SHP77 (cell line): ENCODE measurements at regions not wholly inside any gene's neighbourhood (a gene's known extent, or its start where the extent isn't known, plus 50 kb on each side); places are given as distances from the start of the nearest gene placed in this dataset.
"Not testable (repeated sequence)": the region's sequence is repeated elsewhere in the genome, so short reads cannot be mapped to it uniquely, and the experiment has no call there.

Experiments used
- DNase-seq, 2 experiments: peaks; one replicate each; lab custom pipeline; 2025; lab: John Stamatoyannopoulos, UW

- DNase-seq: no peak
Observed at GRCh38 chr19:32038961-32039360, 306.4 kb upstream of the ZNF507 start.

- DNase-seq: no peak
Observed at GRCh38 chr19:32039440-32039839, 306.0 kb upstream of the ZNF507 start.

GRCh38 chr19:32040236-32040635, 305.2 kb upstream of the ZNF507 start:
- no peak for DNase-seq

GRCh38 chr19:32041681-32042292, 303.6 kb upstream of the ZNF507 start:
- DNase-seq: peak in 1 of 2 experiments; percentile 13

GRCh38 chr19:32047788-32048187, 297.6 kb upstream of the ZNF507 start:
- no peak for DNase-seq

DNA sequence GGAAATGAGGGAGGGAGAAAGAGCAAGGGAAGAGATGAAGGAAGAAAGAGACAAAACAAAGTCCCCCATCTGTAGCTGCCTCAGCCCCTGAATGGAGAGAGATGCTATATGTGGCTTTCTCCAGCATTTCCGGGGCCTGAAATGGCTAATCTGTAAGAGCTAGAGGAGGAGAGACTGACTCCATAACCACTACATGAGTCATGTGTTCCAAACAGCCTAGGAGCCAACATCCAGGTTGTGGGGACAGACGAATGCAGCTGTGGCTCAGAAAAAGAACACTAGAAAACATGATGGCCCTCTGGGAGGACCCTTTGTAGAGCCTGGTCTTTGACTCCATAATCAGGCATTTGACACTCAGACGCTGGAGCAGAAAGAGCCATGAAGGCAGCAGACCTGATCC, 292.0 kb upstream of the ZNF507 start:
- no peak for DNase-seq

DNA sequence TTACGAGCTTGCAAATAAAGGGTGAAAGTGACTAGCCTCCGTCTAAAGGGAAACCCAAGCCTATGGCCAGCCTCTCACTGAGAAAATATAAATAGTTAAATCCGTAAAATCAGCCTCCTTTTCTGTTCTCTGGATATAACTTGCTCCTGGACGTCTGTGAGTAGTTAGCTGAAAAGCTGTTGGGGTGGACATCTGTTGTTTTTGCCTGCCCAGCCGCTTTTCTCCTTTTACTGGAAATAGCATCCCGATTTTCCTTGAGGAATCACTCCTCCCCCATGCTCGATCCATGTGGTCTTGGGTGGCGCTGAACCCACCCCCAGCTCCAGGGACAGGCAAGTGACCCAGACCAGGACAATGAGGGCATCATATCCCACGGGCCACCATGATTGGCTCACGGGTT, 291.5 kb upstream of the ZNF507 start:
- DNase-seq: no peak

- no peak for DNase-seq
Observed at GRCh38 chr19:32058131-32058530, 287.3 kb upstream of the ZNF507 start.

- DNase-seq: no peak
Observed at GRCh38 chr19:32061315-32061714, 284.1 kb upstream of the ZNF507 start.

DNA sequence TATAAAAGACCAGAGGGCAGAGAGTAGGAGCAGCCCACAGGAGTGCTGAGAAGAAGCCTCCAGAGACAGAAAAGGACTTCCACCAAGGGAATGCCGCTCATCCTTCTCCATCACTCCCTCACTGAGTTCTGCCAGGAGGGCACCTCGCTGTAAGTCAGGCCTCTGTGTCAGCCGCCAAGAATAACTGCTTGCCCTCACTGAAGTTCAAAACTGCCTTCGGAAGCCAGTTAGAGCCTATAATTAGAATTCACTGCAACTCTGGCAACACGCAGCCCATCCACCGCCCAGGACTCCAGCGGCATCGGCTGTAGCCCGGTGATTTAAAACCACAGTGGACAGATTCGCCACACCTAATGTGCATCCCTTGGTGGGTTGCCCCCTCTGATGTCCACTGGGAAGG, 281.8 kb upstream of the ZNF507 start:
- no peak for DNase-seq

DNA sequence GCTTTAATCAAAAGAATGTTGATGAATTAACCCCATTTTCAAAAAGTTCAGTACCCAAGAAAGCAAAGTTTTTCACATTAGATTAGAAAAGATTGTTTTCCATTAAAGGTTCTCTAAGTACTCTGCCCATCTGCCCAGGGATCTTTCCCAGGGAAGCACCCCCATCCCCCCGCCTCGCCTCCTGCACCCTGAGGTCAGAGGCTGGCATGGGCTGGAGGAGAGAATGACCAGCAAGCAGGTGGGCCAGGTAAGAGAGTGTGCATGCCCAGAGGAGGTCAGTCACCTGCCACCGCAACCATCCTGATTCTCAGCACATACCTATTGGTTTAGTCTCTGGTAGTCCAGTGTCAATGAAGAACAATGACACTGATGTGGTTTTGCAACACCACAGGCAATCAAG, 279.4 kb upstream of the ZNF507 start:
- DNase-seq: no peak

GRCh38 chr19:32067685-32068084, 277.7 kb upstream of the ZNF507 start:
- no peak for DNase-seq

- no peak for DNase-seq
Observed at GRCh38 chr19:32068793-32069192, 276.6 kb upstream of the ZNF507 start.

- DNase-seq: no peak
Observed at GRCh38 chr19:32070101-32070500, 275.3 kb upstream of the ZNF507 start.

DNA sequence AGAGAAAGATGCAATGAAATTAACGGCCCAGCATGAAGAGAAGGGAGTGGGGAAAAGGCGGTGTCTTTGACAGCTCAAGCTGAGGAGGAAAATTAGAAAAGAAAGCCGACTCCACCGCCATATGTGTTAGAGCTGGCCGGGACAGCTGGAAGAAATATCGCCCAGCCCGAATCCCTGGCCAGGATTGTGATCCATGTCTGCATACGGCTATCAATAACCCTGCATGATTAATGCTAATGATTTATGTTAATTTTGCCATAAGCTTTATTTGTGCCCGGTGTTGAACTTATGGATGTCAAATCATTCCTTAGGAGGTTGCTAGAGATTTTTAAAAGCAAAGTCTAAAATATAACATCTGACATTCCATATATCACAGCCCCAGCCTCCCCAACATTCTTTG, 263.4 kb upstream of the ZNF507 start:
- no peak for DNase-seq

DNA sequence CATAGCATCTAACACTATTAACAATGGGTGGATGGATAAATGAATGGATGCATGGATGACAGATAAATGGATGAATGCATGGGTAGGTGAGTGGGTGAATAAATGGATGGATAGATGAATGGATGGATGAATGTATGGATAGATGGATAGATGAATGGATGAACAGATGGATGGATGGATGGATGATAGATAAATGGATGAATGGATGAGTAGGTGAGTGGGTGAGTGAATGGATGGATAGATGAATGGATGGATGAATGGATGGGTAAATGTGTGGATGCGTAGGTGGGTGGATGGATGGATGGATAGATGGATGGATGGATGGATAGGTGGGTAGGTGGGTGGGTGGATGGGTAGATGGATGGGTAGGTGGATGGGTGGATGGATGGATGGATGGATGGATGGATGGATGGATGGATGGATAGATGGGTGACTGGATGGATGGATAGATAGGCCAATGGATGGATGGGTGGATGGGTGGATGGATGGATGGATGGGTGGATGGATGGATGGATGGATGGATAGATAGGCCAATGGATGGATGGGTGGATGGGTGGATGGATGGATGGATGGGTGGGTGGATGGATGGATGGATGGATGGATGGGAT, 260.6 kb upstream of the ZNF507 start:
- DNase-seq: not testable (repeated sequence)

GRCh38 chr19:32091241-32091640, 254.2 kb upstream of the ZNF507 start:
- no peak for DNase-seq

- no peak for DNase-seq
Observed at GRCh38 chr19:32097011-32097410, 248.4 kb upstream of the ZNF507 start.

GRCh38 chr19:32097620-32098019, 247.8 kb upstream of the ZNF507 start:
- DNase-seq: no peak

DNA sequence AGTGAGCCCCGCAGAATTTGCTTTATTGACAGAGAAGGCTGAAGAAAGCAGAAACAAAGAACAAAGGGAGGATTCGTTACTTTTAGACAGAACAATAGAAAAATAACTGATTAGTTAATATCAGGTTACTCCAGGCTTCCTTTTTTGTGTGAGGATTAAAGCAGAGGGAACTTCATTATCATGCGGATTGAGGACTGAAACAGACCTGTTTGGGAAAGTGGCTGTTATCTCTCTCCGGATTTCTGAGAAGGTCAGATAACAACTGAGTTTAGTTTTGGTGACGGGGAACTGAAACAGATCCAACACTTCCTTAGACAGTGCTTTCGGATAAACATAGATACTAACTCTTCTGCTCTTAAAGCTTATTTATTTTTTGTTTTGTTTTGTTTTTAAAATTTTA, 246.4 kb upstream of the ZNF507 start:
- no peak for DNase-seq

GRCh38 chr19:32101206-32101605, 244.2 kb upstream of the ZNF507 start:
- no peak for DNase-seq

DNA sequence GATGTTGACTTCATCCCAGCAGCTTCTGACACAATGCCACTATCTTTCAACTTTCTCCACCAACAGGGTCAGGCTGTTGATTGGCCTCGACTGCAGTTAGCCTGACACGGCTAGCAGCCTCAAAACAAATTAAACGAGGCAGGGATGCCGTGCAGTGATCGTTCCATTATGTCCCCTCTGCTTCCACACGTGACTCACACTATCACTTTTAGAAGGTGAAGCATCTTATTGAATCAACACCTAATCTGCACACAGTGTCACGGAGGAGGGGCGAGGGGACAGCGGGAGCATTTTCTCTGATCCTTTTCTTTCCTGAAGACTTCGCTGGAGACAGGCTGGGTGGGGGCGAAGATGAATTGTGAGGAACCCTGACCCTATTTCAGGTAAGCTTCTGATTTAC, 241.9 kb upstream of the ZNF507 start:
- DNase-seq: no peak

DNA sequence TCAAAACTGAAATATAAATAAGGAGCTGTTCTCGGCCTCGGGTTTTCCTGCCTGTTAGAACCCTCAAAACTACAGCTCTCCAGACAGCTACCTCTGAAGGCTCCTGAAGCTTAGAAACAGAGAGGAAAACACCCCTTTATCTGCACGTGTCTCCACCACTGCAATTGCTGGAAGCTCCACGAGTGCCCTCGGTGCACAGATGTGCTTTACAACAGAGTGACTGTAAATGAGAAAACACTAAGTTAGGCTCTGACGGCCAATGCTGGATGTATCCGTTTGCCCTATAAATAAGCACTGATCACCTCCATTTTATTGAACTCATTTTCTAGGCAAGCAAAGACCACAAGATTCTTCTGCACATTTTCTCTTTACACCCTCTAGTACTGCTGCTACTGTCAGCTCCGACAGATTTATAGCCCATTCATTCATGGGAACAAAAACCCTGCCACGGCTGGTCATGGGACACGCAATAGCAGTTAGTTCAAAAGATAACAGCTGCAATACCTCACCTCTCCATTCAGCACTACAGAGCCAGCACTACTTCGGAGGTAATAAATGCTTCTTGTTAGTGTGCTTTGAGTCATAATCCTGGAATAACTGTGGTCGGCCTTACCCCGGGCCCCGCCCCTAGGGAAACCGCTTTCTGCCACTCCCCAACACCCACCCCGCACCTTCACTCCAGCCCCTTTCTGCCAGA, 241.1 kb upstream of the ZNF507 start:
- peak in 1 of 2 experiments; percentile 39 for DNase-seq

DNA sequence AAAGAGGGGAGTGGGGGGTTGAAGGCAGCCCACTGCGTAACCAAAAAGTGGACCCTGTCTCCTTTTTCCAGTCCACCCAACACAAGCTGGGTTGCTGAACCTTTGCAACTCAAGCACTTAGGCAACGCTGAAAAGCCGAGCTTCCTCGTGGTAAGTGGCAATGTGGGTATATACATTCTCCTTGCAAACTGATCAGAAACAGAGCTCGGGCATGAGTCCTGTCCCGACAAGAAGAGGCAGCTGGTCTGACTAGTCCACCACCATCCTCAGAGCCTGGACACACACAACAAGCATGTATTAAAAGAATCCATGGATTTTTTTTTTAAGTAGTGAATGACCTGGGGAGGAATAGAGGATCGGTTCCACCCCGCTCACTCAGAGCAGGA, 240.6 kb upstream of the ZNF507 start:
- DNase-seq: no peak
